Fibroblast of upper back skin (primary cell): ENCODE measurements at regions not wholly inside any gene's neighbourhood (a gene's known extent, or its start where the extent isn't known, plus 50 kb on each side); places are given as distances from the start of the nearest gene placed in this dataset.
A peak's percentile ranks its signal among the peaks of the same experiment; 100 is the strongest.

Source experiments
- DNase-seq: peaks from one replicate; pipeline ENCODE4 v3.0.0-alpha.2; 2013

DNA sequence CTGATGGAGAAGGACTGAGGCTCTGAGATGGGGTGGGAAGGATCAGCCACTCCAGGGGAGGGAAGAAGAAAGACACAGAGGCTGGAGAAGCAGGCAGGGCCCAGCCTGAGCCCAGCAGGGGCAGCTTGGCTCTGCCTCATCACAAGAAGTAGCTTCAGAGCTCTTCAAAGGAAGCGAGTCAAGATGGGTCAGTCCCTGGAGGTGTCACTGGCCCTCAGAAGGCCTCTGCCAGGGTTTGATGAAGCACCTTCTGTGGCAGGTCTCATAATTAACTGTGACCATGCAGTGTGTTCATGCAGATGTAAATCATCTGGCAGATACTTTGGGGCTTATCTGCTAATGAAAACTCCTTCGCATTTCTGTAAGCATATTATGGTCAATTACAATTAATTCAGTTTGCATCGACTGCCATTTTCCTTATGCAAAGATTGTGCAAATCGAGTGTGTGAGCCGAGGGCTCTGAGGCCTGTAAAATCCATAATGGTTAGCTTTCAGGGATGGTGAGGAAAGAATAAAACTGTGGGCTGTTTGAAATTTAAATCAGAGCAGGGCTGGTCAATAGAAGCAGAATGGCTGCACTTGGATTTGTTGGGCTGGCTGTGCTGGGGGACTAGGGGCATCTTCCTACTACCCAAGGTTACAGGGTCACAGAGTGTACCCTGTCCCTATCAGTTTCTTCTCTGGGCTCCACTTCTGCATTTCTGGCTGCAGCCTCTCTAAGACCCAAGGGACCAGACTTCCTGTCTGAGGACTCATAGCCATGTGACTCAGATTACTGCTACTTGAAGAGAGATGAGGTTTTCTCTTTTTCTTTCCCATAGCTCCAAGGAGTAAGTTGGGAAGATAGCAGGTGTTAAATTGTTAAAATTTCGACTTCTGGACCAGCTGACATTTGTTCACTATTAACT, 376.6 kb downstream of the DHX35 start:
- DNase-seq: peak; percentile 12

- no peak for DNase-seq
These were observed 371.1 kb downstream of the DHX35 start for GRCh38 chr20:39333211-39333610.

- DNase-seq: no peak
These were observed 366.2 kb downstream of the DHX35 start for GRCh38 chr20:39328347-39328746.

- DNase-seq: no peak
These were observed 363.9 kb downstream of the DHX35 start for GRCh38 chr20:39326050-39326449.

DNA sequence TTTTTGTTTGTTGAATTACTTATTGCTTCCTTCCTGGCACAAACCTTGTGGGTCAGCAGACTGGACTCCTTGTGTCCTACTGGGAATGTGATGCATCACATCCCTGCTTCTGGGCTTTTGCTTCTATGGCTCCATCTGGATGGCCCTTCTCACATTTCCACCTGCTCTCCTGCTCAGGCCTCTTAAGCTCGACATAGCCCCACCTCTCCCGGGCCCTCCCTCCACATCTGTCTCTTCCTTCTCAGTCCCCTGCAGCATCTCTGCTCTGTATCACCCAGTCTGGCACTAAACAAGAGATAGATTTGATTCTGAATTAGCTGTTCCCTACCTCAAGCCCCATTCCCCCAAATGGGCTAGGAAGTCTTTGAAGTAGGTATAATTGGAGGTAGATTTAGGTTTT, 356.8 kb downstream of the DHX35 start:
- no peak for DNase-seq

DNA sequence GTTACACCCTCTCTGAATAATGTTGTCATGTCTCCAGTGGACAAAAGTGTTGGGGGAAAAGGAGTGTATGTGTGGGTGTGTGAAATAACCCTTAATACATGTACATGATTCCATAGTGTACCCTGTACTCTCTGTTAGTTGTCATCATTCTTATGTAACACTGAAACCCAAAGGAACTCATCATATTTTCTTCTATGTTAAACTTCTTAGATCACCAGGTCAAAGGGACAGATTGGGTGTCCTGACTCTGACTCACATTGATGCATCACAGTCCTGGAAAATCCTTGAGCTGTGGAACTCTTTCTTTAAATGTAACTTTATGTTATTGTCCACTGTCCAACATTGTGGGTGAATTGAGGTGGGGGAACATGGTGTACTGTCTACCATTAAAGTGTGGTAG, 350.5 kb downstream of the DHX35 start:
- DNase-seq: no peak

DNA sequence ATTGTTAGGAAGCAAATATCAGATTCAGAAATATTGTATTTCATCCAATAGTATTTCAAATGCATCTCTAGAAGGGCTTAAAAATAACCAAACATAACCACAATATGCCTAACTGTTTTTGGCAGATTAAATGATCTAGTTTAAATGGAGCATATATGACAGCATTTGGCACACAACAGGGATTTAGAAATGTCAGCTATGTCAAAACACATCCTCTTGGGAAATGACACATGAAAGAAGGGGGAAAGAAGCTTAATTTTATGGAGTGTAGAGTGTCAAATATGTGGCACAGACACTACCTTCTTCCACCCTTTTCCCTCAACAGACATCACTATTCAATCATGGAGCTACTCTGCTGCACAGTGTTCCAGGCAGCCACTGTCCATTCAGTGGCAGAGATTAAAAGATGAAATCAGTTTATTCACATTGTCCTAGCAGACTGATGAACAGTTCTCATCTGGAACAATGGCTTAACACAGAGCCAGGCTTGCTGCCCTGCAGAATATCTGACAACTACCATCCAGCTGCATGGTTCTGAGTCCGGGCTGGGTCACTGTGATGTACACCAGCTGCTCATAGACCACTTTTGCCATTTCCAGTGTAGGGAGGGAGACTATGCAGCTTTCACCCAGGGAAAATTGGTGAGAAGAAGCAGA, 349.8 kb downstream of the DHX35 start:
- DNase-seq: no peak

DNA sequence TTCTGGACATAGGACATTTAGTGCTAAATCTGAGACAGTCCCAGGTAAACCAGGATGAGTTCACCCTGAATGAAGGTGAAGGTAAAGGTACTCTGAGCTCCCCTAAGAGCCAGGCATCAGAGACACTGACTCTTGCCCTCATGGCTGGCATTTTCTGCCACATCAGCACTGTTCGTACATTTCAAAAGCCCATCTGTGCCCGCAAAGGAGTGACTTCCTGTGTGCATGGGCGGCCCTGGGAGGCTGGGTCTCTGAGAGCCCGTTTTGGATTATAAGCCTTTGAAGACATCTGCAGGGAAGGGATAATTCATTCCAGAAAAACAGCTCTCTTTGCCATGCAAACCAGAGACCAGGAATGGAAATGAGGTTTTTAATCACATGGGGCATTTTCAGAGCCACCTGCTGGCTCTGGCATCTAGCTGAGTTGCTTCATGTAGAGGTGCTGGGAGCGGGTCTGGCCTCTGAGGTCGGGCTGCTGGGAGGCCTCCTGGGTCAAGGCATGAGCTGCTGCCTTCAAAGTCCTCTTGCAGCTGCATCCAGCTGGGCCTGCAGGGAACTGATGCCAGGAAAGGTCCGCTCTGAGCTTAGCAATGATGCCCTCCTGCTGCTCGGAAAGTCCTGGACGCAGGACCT, 348.3 kb downstream of the DHX35 start:
- DNase-seq: no peak

- no peak for DNase-seq
These were observed 347.3 kb downstream of the DHX35 start for GRCh38 chr20:39309458-39309857.

- DNase-seq: no peak
These were observed 340.2 kb downstream of the DHX35 start for GRCh38 chr20:39302312-39302711.

GRCh38 chr20:39299783-39300182, 337.6 kb downstream of the DHX35 start:
- DNase-seq: no peak

GRCh38 chr20:39298571-39299506, 336.7 kb downstream of the DHX35 start:
- no peak for DNase-seq

DNA sequence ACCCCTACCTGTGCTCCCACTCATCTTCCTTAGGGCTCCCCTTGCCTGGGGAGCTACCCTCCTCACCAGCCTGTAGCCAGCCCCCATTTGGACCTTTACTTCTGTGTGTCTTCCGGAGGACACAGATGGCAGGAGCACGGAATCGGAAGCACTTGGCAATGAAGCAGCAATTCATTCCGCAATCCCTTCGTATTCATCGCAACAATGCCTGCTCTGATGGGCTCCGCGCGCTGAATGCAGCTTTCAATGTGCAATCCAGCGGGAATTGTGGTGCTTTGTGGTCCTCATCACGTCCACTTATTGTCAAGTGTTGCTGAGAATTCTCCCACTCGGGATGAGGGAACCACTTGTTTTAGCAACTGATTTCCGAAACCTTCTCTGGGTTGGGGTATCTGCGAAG, 336.0 kb downstream of the DHX35 start:
- DNase-seq: no peak

DNA sequence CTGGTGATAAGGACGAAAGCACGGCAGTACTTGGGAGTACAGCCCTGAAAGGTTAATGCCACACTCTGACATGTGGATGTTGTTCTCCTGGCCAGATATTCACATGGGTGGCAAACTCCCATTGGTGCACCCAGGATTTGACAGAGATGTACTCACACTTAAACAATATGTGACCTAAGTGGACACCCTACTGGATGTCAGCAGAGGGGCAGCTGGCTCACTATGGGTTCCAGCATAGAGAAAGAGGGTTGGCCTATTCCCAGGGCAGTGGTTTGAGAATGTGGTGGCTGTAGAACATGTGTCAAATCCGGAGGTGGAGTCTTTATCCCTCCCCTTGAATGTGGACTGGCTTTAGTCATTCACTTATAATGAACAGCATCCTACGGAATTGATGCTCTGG, 333.2 kb downstream of the DHX35 start:
- no peak for DNase-seq

DNA sequence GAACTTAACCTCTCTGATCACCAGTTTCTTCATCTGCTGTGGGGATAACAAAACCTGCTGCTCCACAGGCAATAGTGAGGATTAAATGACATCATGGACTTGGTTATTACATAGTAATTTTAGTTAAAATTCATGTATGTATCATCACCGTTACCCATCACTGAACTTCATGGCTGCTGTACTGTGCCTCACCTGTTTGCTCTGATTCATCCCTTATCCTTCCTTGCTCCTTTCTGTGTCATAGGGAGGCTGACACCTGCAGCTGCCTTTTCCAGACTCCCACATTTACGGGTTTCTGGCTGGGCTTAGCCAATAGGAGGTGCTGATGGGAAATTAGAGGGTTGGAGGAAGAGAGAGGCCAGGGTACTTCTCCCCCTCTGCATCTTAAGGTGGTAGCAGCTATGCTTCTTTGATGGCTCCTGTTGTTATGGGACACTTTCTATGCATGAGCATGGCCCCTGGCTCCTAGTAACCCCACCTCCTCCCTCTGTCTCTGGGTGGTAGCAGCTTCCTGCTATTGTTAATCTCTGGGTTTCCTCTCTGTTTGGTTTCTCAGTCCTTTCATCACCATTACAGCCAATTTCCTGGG, 332.1 kb downstream of the DHX35 start:
- no peak for DNase-seq

- no peak for DNase-seq
These were observed 330.1 kb downstream of the DHX35 start for GRCh38 chr20:39292193-39292736.

GRCh38 chr20:39291301-39291700, 329.2 kb downstream of the DHX35 start:
- DNase-seq: peak; percentile 47

GRCh38 chr20:39290575-39290974, 328.4 kb downstream of the DHX35 start:
- DNase-seq: no peak

GRCh38 chr20:39289831-39290230, 327.7 kb downstream of the DHX35 start:
- DNase-seq: no peak

DNA sequence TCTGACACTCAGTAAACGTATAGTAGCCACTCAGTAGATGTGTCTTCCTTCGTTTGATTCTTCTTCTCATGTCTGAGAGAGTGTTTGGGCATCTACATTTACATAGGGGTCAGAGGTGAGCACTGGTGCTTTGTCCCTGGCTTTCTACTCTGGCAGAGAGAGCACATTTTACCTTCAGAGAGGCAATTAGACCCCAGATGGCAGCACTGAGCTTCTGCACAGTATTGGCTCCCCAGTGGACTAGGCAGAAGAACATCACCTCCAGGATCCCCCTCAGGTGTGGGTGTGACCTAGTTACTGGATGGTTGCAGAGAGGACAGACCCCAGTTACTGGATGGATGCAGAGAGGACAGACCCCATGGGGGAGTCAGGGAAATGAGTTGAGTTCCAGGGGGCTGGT, 327.2 kb downstream of the DHX35 start:
- no peak for DNase-seq

DNA sequence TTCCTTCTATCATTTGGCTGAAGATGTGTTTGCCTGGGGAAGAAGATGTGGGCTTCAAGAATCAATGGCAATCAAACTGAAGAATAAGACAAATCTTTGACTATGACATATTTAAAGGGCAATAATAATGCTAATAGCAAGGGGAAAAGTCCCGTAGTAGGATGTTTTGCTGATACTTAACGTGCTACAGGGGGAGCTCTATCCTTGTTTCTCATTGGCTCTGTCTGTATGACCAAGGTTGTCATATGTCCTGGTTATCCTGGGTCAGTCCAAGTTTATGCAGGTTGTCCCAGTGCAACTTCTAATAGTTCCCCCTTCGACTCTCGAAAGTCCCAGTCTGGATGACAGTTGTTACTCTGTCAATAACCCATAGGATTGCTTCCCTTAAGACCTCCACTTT, 321.3 kb downstream of the DHX35 start:
- no peak for DNase-seq

GRCh38 chr20:39282619-39283092, 320.5 kb downstream of the DHX35 start:
- DNase-seq: no peak
